ENCODE measurements at regions not wholly inside any gene's neighbourhood (a gene's known extent, or its start where the extent isn't known, plus 50 kb on each side); places are given as distances from the start of the nearest gene placed in this dataset.

- DNase-seq, result no peak
Measured at GRCh38 chr17:71966459-71967313, 154.1 kb upstream of the SOX9 start.

GRCh38 chr17:71969500-71969899, 151.3 kb upstream of the SOX9 start:
- no peak for DNase-seq

- DNase-seq, result no peak
Measured at GRCh38 chr17:71970312-71970711, 150.5 kb upstream of the SOX9 start.

GRCh38 chr17:71974051-71974450, 146.8 kb upstream of the SOX9 start:
- DNase-seq, result no peak

- DNase-seq, result no peak
Measured at GRCh38 chr17:71975331-71975801, 145.5 kb upstream of the SOX9 start.

GRCh38 chr17:71976011-71976649, 144.7 kb upstream of the SOX9 start:
- no peak for DNase-seq

GRCh38 chr17:71978435-71978834, 142.4 kb upstream of the SOX9 start:
- no peak for DNase-seq

GRCh38 chr17:71980171-71980570, 140.6 kb upstream of the SOX9 start:
- no peak for DNase-seq

GRCh38 chr17:71983828-71984227, 137.0 kb upstream of the SOX9 start:
- no peak for DNase-seq

GRCh38 chr17:71985111-71986039, 135.4 kb upstream of the SOX9 start:
- DNase-seq, result no peak

GRCh38 chr17:71986886-71987285, 133.9 kb upstream of the SOX9 start:
- no peak for DNase-seq

- DNase-seq, result no peak
Measured at GRCh38 chr17:71987634-71988033, 133.2 kb upstream of the SOX9 start.

- DNase-seq, result no peak
Measured at GRCh38 chr17:71989117-71989516, 131.7 kb upstream of the SOX9 start.

GRCh38 chr17:71993363-71993762, 127.5 kb upstream of the SOX9 start:
- no peak for DNase-seq

GRCh38 chr17:71995590-71995989, 125.2 kb upstream of the SOX9 start:
- DNase-seq, result no peak

GRCh38 chr17:72004011-72004427, 116.8 kb upstream of the SOX9 start:
- no peak for DNase-seq

- no peak for DNase-seq
Measured at GRCh38 chr17:72004611-72005331, 116.0 kb upstream of the SOX9 start.

GRCh38 chr17:72005332-72006163, 115.3 kb upstream of the SOX9 start:
- no peak for DNase-seq

- DNase-seq, result no peak
Measured at GRCh38 chr17:72008236-72008876, 112.5 kb upstream of the SOX9 start.

GRCh38 chr17:72011561-72011960, 109.3 kb upstream of the SOX9 start:
- no peak for DNase-seq

GRCh38 chr17:72021417-72022041, 99.3 kb upstream of the SOX9 start:
- DNase-seq, result no peak
